Trophoblast cell (in vitro differentiated cells and primary cell): ENCODE measurements at regions not wholly inside any gene's neighbourhood (a gene's known extent, or its start where the extent isn't known, plus 50 kb on each side); places are given as distances from the start of the nearest gene placed in this dataset.
"Not testable (repeated sequence)": the region's sequence is repeated elsewhere in the genome, so short reads cannot be mapped to it uniquely, and the experiment has no call there.

ENCODE experiments used
- DNase-seq, 2 donors: peaks; one replicate each; pipeline ENCODE4 v3.0.0-alpha.2; 2016
- H2AFZ ChIP-seq: 2 replicates; pipeline ENCODE4 v1.6.1; 2013; ENCODE audit warnings: low read length, moderate library complexity, mild to moderate bottlenecking; ENCODE audit not compliant: insufficient read depth, poor library complexity
- H2AK5ac ChIP-seq: 2 replicates; pipeline ENCODE4 v1.6.1; 2013; ENCODE audit warnings: mild to moderate bottlenecking, low read length
- H2BK120ac ChIP-seq: 2 replicates; pipeline ENCODE4 v1.6.1; 2013; ENCODE audit warnings: low read length, mild to moderate bottlenecking, moderate library complexity; ENCODE audit not compliant: insufficient read depth, poor library complexity
- H2BK12ac ChIP-seq: 2 replicates; pipeline ENCODE4 v1.6.1; 2013; ENCODE audit warnings: mild to moderate bottlenecking, low read length, moderate library complexity
- H2BK5ac ChIP-seq: 2 replicates; pipeline ENCODE4 v1.6.1; 2013; ENCODE audit warnings: low read length, low read depth, moderate library complexity, mild to moderate bottlenecking; ENCODE audit not compliant: poor library complexity
- H3K14ac ChIP-seq: 2 replicates; pipeline ENCODE4 v1.6.1; 2013; ENCODE audit warnings: mild to moderate bottlenecking, low read length
- H3K18ac ChIP-seq: 2 replicates; pipeline ENCODE4 v1.6.1; 2013; ENCODE audit warnings: mild to moderate bottlenecking, low read length
- H3K23ac ChIP-seq: 2 replicates; pipeline ENCODE4 v1.6.1; 2013; ENCODE audit warnings: low read length
- H3K27ac ChIP-seq: 2 replicates; pipeline ENCODE4 v1.5.1; 2013; ENCODE audit warnings: low read depth, mild to moderate bottlenecking, inconsistent platforms, low read length, moderate library complexity
- H3K27me3 ChIP-seq: 2 replicates; pipeline ENCODE4 v1.6.1; 2013; ENCODE audit warnings: inconsistent platforms, mild to moderate bottlenecking, low read length, moderate library complexity; ENCODE audit not compliant: insufficient read depth
- H3K36me3 ChIP-seq, 2 experiments: 1 replicate in 1 of 2; 2 replicates in 1 of 2; pipeline ENCODE4 v1.6.1; 2013; ENCODE audit warnings: low read length in 2 of 2, mild to moderate bottlenecking in 2 of 2, moderate library complexity in 1 of 2; ENCODE audit not compliant: insufficient read depth in 2 of 2, control insufficient read depth in 1 of 2
- H3K4ac ChIP-seq: 2 replicates; pipeline ENCODE4 v1.6.1; 2013; ENCODE audit warnings: low read depth, mild to moderate bottlenecking, low read length, moderate library complexity
- H3K4me1 ChIP-seq, 2 experiments: 1 replicate in 1 of 2; 2 replicates in 1 of 2; pipeline ENCODE4 v1.6.1; 2013; ENCODE audit warnings: low read length in 2 of 2, mild to moderate bottlenecking in 2 of 2, moderate library complexity in 1 of 2; ENCODE audit not compliant: insufficient read depth in 2 of 2, control insufficient read depth in 1 of 2
- H3K4me2 ChIP-seq: 2 replicates; pipeline ENCODE4 v1.6.1; 2013; ENCODE audit warnings: inconsistent platforms, mild to moderate bottlenecking, low read length, moderate library complexity
- H3K4me3 ChIP-seq: 2 replicates; pipeline ENCODE4 v1.5.1; 2013; ENCODE audit warnings: mild to moderate bottlenecking, low read depth, low read length, inconsistent platforms
- H3K79me1 ChIP-seq: one replicate; pipeline ENCODE4 v1.6.1; 2013; ENCODE audit warnings: low read length
- H3K79me2 ChIP-seq: 2 replicates; pipeline ENCODE4 v1.6.1; 2013; ENCODE audit warnings: low read length, mild to moderate bottlenecking; ENCODE audit not compliant: control insufficient read depth, insufficient read depth, poor library complexity
- H3K9ac ChIP-seq: 2 replicates; pipeline ENCODE4 v1.6.1; 2013; ENCODE audit warnings: mild to moderate bottlenecking, low read length
- H3K9me3 ChIP-seq: 2 replicates; pipeline ENCODE4 v1.6.1; 2013; ENCODE audit warnings: low read depth, mild to moderate bottlenecking, control low read depth, inconsistent platforms, low read length; ENCODE audit not compliant: insufficient read depth
- H4K12ac ChIP-seq: 2 replicates; pipeline ENCODE4 v1.6.1; 2013; ENCODE audit warnings: low read depth, mild to moderate bottlenecking, low read length, moderate library complexity
- H4K8ac ChIP-seq: 2 replicates; pipeline ENCODE4 v1.6.1; 2013; ENCODE audit warnings: low read depth, mild to moderate bottlenecking, low read length, moderate library complexity
- H4K91ac ChIP-seq: one replicate; pipeline ENCODE4 v1.6.1; 2013; ENCODE audit warnings: low read depth, mild to moderate bottlenecking, low read length, moderate library complexity
- whole genome bisulfite sequencing: extraction: QIAGEN DNeasy Blood & Tissue Kit; methylation state at CpG from one replicate; pipeline ENCODE4 v1.1.7; 2013; ENCODE audit warnings: missing lambda C conversion rate; ENCODE audit not compliant: insufficient read length, insufficient coverage; ENCODE audit errors: extremely low coverage; 5-methylcytosine and 5-hydroxymethylcytosine counted together

GRCh38 chr5:89536020-89536419, 653.0 kb upstream of the MEF2C start:
- H3K9ac ChIP-seq: no peak overlapping the region
- DNase-seq: no peak
- no peaks in the 10 kb centered on the region for H3K27me3 ChIP-seq
- no peaks in the 10 kb centered on the region for H3K36me3 ChIP-seq
- H2AFZ ChIP-seq: no peak overlapping the region
- H2BK120ac ChIP-seq: no peak overlapping the region
- H2AK5ac ChIP-seq: no peak overlapping the region
- H3K4me3 ChIP-seq: no peak overlapping the region
- H4K12ac ChIP-seq: no peak overlapping the region
- H2BK12ac ChIP-seq: no peak overlapping the region
- H3K79me1 ChIP-seq: no peaks in the 10 kb centered on the region
- no CpG with 5 or more reads among the region's 2 CpGs for WGBS
- no peak overlapping the region for H3K4ac ChIP-seq
- no peak overlapping the region for H3K4me2 ChIP-seq
- no peaks in the 10 kb centered on the region for H3K4me1 ChIP-seq
- no peak overlapping the region for H3K14ac ChIP-seq
- H3K27ac ChIP-seq: no peak overlapping the region
- no peak overlapping the region for H4K8ac ChIP-seq
- no peak overlapping the region for H2BK5ac ChIP-seq
- no peak overlapping the region for H3K18ac ChIP-seq
- no peaks in the 10 kb centered on the region for H3K9me3 ChIP-seq
- H3K23ac ChIP-seq: no peak overlapping the region
- H4K91ac ChIP-seq: no peak overlapping the region
- no peaks in the 10 kb centered on the region for H3K79me2 ChIP-seq

- no peak overlapping the region for H2AFZ ChIP-seq
- H3K27ac ChIP-seq: no peak overlapping the region
- H3K4me1 ChIP-seq: no peaks in the 10 kb centered on the region
- H3K79me2 ChIP-seq: no peaks in the 10 kb centered on the region
- no peak overlapping the region for H3K4me3 ChIP-seq
- H2BK5ac ChIP-seq: no peak overlapping the region
- H3K79me1 ChIP-seq: no peaks in the 10 kb centered on the region
- no peaks in the 10 kb centered on the region for H3K27me3 ChIP-seq
- no peak overlapping the region for H3K9ac ChIP-seq
- H3K18ac ChIP-seq: no peak overlapping the region
- no peak overlapping the region for H2BK12ac ChIP-seq
- no peak overlapping the region for H2AK5ac ChIP-seq
- no peak overlapping the region for H3K4ac ChIP-seq
- no CpG with 5 or more reads among the region's 2 CpGs for WGBS
- H2BK120ac ChIP-seq: no peak overlapping the region
- H4K12ac ChIP-seq: no peak overlapping the region
- H3K23ac ChIP-seq: no peak overlapping the region
- no peaks in the 10 kb centered on the region for H3K36me3 ChIP-seq
- no peak overlapping the region for H3K14ac ChIP-seq
- no peak overlapping the region for H4K91ac ChIP-seq
- no peak overlapping the region for H3K4me2 ChIP-seq
- DNase-seq: no peak
- H4K8ac ChIP-seq: no peak overlapping the region
- H3K9me3 ChIP-seq: no peaks in the 10 kb centered on the region
Measured at GRCh38 chr5:89535411-89535810, 652.4 kb upstream of the MEF2C start.

- H2AK5ac ChIP-seq: no peak overlapping the region
- H2BK120ac ChIP-seq: no peak overlapping the region
- H3K27me3 ChIP-seq: no peaks in the 10 kb centered on the region
- no peak overlapping the region for H3K18ac ChIP-seq
- H3K79me1 ChIP-seq: no peaks in the 10 kb centered on the region
- no peaks in the 10 kb centered on the region for H3K36me3 ChIP-seq
- H4K12ac ChIP-seq: no peak overlapping the region
- H3K79me2 ChIP-seq: no peaks in the 10 kb centered on the region
- no peak overlapping the region for H2BK12ac ChIP-seq
- no peak overlapping the region for H3K27ac ChIP-seq
- H2BK5ac ChIP-seq: no peak overlapping the region
- H3K23ac ChIP-seq: no peak overlapping the region
- H3K9me3 ChIP-seq: no peaks in the 10 kb centered on the region
- no peaks in the 10 kb centered on the region for H3K4me1 ChIP-seq
- no peak overlapping the region for H3K4me3 ChIP-seq
- H4K8ac ChIP-seq: no peak overlapping the region
- no peak overlapping the region for H3K4me2 ChIP-seq
- no peak overlapping the region for H2AFZ ChIP-seq
- peak in 1 of 2 donors; percentile 17 for DNase-seq
- H3K4ac ChIP-seq: no peak overlapping the region
- no peak overlapping the region for H3K14ac ChIP-seq
- no peak overlapping the region for H3K9ac ChIP-seq
- H4K91ac ChIP-seq: no peak overlapping the region
Measured at GRCh38 chr5:89534331-89534730, 651.3 kb upstream of the MEF2C start.

GRCh38 chr5:89524785-89525184, 641.8 kb upstream of the MEF2C start:
- H3K4me2 ChIP-seq: no peak overlapping the region
- H3K4ac ChIP-seq: no peak overlapping the region
- no peaks in the 10 kb centered on the region for H3K27me3 ChIP-seq
- no peaks in the 10 kb centered on the region for H3K79me1 ChIP-seq
- no peaks in the 10 kb centered on the region for H3K36me3 ChIP-seq
- no peak overlapping the region for H4K12ac ChIP-seq
- H2BK12ac ChIP-seq: no peak overlapping the region
- H3K4me1 ChIP-seq: no peaks in the 10 kb centered on the region
- no peak overlapping the region for H2BK120ac ChIP-seq
- no peak overlapping the region for H3K23ac ChIP-seq
- no peak for DNase-seq
- peaks cover 3% of the 10 kb centered on the region for H3K9me3 ChIP-seq
- no peak overlapping the region for H3K4me3 ChIP-seq
- H2BK5ac ChIP-seq: no peak overlapping the region
- H3K14ac ChIP-seq: no peak overlapping the region
- H4K91ac ChIP-seq: no peak overlapping the region
- H4K8ac ChIP-seq: no peak overlapping the region
- H2AK5ac ChIP-seq: no peak overlapping the region
- H2AFZ ChIP-seq: no peak overlapping the region
- no peak overlapping the region for H3K27ac ChIP-seq
- no peaks in the 10 kb centered on the region for H3K79me2 ChIP-seq
- H3K9ac ChIP-seq: no peak overlapping the region
- H3K18ac ChIP-seq: no peak overlapping the region
- no CpG with 5 or more reads among the region's 3 CpGs for WGBS

GRCh38 chr5:89523867-89524266, 640.9 kb upstream of the MEF2C start:
- H3K79me2 ChIP-seq, H3K27me3 ChIP-seq, H3K4me1 ChIP-seq, H2BK120ac ChIP-seq, H3K4me3 ChIP-seq, H3K27ac ChIP-seq, DNase-seq, H3K18ac ChIP-seq, H3K9ac ChIP-seq, H2AK5ac ChIP-seq, H4K91ac ChIP-seq, H4K8ac ChIP-seq, H3K79me1 ChIP-seq, H3K9me3 ChIP-seq, H3K23ac ChIP-seq, H3K36me3 ChIP-seq, H3K4me2 ChIP-seq, H2BK5ac ChIP-seq, H3K4ac ChIP-seq, H4K12ac ChIP-seq, H2BK12ac ChIP-seq, H3K14ac ChIP-seq, H2AFZ ChIP-seq: not testable (repeated sequence)
